ENCODE measurements at regions not wholly inside any gene's neighbourhood (a gene's known extent, or its start where the extent isn't known, plus 50 kb on each side); places are given as distances from the start of the nearest gene placed in this dataset.

DNA sequence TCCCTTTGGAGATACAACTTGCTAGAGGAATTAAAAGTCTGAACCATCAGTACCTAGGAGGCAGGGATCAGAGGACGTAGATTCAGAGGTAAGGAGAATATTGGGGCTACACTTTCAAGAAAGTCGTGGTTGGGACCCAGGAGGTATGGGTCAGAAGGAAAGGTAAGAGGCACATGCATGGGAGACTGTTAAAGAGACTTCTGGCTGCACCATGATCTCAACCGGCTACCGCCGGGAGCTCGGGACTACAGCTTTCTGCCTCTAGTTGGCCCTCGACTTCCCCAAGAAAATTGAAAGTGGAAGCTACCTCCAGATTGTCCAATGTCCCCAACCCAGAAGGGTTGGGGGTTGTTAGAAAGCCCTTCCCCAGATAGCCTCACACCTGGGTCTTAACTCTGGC lies 355.7 kb upstream of the TMPRSS15 start:
- WGBS, 2 donors: 85 to 89% methylated on average over 7 of the region's 7 CpGs

DNA sequence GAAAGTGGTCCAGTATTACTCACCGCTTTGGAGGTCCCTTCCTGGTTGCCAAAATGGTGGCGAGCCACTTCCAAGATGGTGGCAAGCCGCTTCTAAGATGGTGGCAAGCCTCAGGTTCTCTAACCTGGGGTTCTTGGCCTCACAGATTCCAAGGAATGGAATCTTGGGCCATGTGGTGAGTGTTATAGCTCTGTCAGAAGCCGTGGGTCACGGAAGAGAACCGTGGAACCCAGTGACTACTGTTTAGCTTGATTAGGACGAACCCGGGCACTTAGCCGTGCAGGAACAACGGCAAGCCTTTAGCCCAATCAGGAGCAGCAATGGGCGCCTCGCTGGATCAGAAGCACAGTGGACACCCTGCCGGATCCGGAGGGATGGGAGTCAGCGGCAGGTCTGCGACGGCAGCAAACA lies 356.2 kb upstream of the TMPRSS15 start:
- Histone ChIP-seq H3K4me1 (no peaks in the 10 kb centered on the region), H3K4me3 (no peak overlapping the region), H3K27me3 (no peaks in the 10 kb centered on the region), H3K36me3 (no peaks in the 10 kb centered on the region), H3K27ac (no peak overlapping the region), H3K9me3 (no peaks in the 10 kb centered on the region)
- intact Hi-C loops (cut with DNase I): no loop called here
- DNase-seq: no peak
- TF ChIP-seq POLR2AphosphoS5 (IDR thresholded peaks at IDR 0.05): no peak
- no peak for TF ChIP-seq POLR2A (IDR thresholded peaks at IDR 0.05)
- TF ChIP-seq, protein P1, sequence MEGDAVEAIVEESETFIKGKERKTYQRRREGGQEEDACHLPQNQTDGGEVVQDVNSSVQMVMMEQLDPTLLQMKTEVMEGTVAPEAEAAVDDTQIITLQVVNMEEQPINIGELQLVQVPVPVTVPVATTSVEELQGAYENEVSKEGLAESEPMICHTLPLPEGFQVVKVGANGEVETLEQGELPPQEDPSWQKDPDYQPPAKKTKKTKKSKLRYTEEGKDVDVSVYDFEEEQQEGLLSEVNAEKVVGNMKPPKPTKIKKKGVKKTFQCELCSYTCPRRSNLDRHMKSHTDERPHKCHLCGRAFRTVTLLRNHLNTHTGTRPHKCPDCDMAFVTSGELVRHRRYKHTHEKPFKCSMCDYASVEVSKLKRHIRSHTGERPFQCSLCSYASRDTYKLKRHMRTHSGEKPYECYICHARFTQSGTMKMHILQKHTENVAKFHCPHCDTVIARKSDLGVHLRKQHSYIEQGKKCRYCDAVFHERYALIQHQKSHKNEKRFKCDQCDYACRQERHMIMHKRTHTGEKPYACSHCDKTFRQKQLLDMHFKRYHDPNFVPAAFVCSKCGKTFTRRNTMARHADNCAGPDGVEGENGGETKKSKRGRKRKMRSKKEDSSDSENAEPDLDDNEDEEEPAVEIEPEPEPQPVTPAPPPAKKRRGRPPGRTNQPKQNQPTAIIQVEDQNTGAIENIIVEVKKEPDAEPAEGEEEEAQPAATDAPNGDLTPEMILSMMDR (IDR thresholded peaks at IDR 0.05): no peak
- no peak for TF ChIP-seq EP300 (IDR thresholded peaks at IDR 0.05)
- WGBS, 2 donors: 95% methylated on average over 17 of the region's 17 CpGs

More for the DNA sequence above, 355.7 kb upstream of the TMPRSS15 start:
- Histone ChIP-seq H3K27me3 (no peaks in the 10 kb centered on the region), H3K4me3 (no peak overlapping the region), H3K9me3 (no peaks in the 10 kb centered on the region), H3K36me3 (no peaks in the 10 kb centered on the region), H3K4me1 (no peaks in the 10 kb centered on the region), H3K27ac (no peak overlapping the region)
- intact Hi-C loops (cut with DNase I): no loop called here
- TF ChIP-seq EP300 (IDR thresholded peaks at IDR 0.05) (no peak), POLR2A (IDR thresholded peaks at IDR 0.05) (no peak), POLR2AphosphoS5 (IDR thresholded peaks at IDR 0.05) (no peak)
- TF ChIP-seq, protein P1 (IDR thresholded peaks at IDR 0.05): no peak
- DNase-seq: no peak

GRCh38 chr21:18760247-18760646 lies 356.7 kb upstream of the TMPRSS15 start:
- no peaks in the 10 kb centered on the region for H3K9me3 ChIP-seq
- H3K4me3 ChIP-seq: no peak overlapping the region
- DNase-seq: no peak
- WGBS, 2 donors: 87% methylated on average over 5 of the region's 5 CpGs
- H3K4me1 ChIP-seq: no peaks in the 10 kb centered on the region
- TF ChIP-seq POLR2A (IDR thresholded peaks at IDR 0.05): no peak
- TF ChIP-seq, protein P1 (IDR thresholded peaks at IDR 0.05): no peak
- no peak for TF ChIP-seq EP300 (IDR thresholded peaks at IDR 0.05)
- TF ChIP-seq POLR2AphosphoS5 (IDR thresholded peaks at IDR 0.05): no peak
- intact Hi-C loops (cut with DNase I): no loop called here
- no peaks in the 10 kb centered on the region for H3K27me3 ChIP-seq
- no peak overlapping the region for H3K27ac ChIP-seq
- H3K36me3 ChIP-seq: no peaks in the 10 kb centered on the region

GRCh38 chr21:18764720-18765119 lies 361.1 kb upstream of the TMPRSS15 start:
- Histone ChIP-seq H3K27ac (no peak overlapping the region), H3K9me3 (no peaks in the 10 kb centered on the region), H3K36me3 (no peaks in the 10 kb centered on the region), H3K4me3 (no peak overlapping the region), H3K27me3 (no peaks in the 10 kb centered on the region), H3K4me1 (no peaks in the 10 kb centered on the region)
- TF ChIP-seq, protein P1 (IDR thresholded peaks at IDR 0.05): no peak
- TF ChIP-seq POLR2A (IDR thresholded peaks at IDR 0.05) (no peak), POLR2AphosphoS5 (IDR thresholded peaks at IDR 0.05) (no peak), EP300 (IDR thresholded peaks at IDR 0.05) (no peak)
- intact Hi-C loops (cut with DNase I): no loop called here
- 93 to 96% methylated on average over 15 of the region's 15 CpGs for WGBS, 2 donors
- no peak for DNase-seq

GRCh38 chr21:18769599-18769998 lies 366.0 kb upstream of the TMPRSS15 start:
- Histone ChIP-seq H3K4me3 (no peak overlapping the region), H3K27me3 (no peaks in the 10 kb centered on the region), H3K9me3 (no peaks in the 10 kb centered on the region), H3K4me1 (no peaks in the 10 kb centered on the region), H3K27ac (no peak overlapping the region), H3K36me3 (no peaks in the 10 kb centered on the region)
- WGBS, 2 donors: 44 to 70% methylated on average over 2 of the region's 2 CpGs
- intact Hi-C loops (cut with DNase I): no loop called here
- no peak for DNase-seq
- TF ChIP-seq POLR2AphosphoS5 (IDR thresholded peaks at IDR 0.05) (no peak), POLR2A (IDR thresholded peaks at IDR 0.05) (no peak), EP300 (IDR thresholded peaks at IDR 0.05) (no peak)
- TF ChIP-seq, protein P1 (IDR thresholded peaks at IDR 0.05): no peak
